PC-3 (cell line): ENCODE measurements at regions not wholly inside any gene's neighbourhood (a gene's known extent, or its start where the extent isn't known, plus 50 kb on each side); places are given as distances from the start of the nearest gene placed in this dataset.

ENCODE experiments used
- EZH2 ChIP-seq: fragments of 300-600 bp; sonication (generic); IDR thresholded peaks from one replicate; pipeline ENCODE4 v1.6.1; 2017; ENCODE audit warnings: antibody characterized with exemption, mild to moderate bottlenecking, low read length; ENCODE audit not compliant: unreplicated experiment
- EZH2phosphoT487 ChIP-seq: fragments of 300-600 bp; sonication (generic); IDR thresholded peaks from 2 replicates; pipeline ENCODE4 v1.6.1; 2018; ENCODE audit warnings: mild to moderate bottlenecking, antibody characterized with exemption, low read length, borderline replicate concordance
- TF ChIP-seq, protein P1 (sequence below): fragments of 300-600 bp; sonication (generic); conservative IDR thresholded peaks from 2 replicates; pipeline ENCODE4 v1.5.1; 2017; ENCODE audit warnings: antibody characterized with exemption, low read depth, mild to moderate bottlenecking, low read length

DNA sequence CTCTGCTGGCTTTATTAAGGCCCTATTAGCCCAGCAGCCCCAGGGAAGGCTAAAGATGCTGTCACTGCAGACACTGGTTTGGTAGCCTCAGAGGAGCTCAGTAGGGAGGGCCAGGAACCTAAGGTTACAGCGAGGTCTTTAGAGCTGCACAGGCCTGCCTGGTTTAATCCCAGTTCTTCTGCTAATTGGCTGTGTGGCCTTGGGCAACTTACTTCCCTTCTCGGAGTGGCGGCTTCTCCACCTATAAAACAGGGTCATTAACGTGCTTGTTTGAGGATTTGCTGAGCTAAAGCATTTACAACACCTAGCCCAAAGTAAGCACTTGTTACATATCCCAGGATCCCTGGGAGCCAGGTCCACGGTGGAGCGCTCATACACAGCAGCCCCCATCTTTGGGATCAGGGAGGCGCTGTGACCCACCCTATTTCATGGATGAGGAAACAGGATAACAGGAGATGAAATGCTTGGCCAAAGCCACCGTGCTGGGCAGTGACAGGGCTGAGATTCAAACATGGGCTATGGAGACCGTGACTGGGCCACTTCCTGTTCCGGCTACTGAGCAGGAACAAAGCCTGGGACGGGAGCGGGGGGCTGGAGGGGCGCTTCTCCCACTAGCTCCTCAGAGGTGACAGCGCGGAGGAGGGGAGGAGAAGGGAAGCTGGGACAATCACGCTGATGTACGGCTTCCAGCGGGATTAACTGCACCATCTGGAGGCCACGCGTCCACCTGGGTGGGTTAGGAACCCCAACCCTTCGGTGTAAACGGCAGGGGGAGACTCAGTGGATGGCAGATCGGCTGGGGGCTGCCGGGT lies 61.5 kb downstream of the IGLL1 start:
- TF ChIP-seq, protein P1, sequence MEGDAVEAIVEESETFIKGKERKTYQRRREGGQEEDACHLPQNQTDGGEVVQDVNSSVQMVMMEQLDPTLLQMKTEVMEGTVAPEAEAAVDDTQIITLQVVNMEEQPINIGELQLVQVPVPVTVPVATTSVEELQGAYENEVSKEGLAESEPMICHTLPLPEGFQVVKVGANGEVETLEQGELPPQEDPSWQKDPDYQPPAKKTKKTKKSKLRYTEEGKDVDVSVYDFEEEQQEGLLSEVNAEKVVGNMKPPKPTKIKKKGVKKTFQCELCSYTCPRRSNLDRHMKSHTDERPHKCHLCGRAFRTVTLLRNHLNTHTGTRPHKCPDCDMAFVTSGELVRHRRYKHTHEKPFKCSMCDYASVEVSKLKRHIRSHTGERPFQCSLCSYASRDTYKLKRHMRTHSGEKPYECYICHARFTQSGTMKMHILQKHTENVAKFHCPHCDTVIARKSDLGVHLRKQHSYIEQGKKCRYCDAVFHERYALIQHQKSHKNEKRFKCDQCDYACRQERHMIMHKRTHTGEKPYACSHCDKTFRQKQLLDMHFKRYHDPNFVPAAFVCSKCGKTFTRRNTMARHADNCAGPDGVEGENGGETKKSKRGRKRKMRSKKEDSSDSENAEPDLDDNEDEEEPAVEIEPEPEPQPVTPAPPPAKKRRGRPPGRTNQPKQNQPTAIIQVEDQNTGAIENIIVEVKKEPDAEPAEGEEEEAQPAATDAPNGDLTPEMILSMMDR, result no peak
- TF ChIP-seq EZH2 (no peak), EZH2phosphoT487 (no peak)
